Endothelial cell of umbilical vein (primary cell): ENCODE measurements at regions not wholly inside any gene's neighbourhood (a gene's known extent, or its start where the extent isn't known, plus 50 kb on each side); places are given as distances from the start of the nearest gene placed in this dataset.

Experiments used
- EZH2 ChIP-seq: IDR thresholded peaks from 2 replicates; pipeline ENCODE4 v1.6.1; 2012; ENCODE audit warnings: borderline replicate concordance, low read depth, mild to moderate bottlenecking, moderate library complexity, low read length, inconsistent platforms; ENCODE audit not compliant: severe bottlenecking
- JUN ChIP-seq: IDR thresholded peaks from 2 replicates; pipeline ENCODE4 v1.6.1; 2011; ENCODE audit warnings: borderline replicate concordance, low read depth; ENCODE audit not compliant: insufficient read length, insufficient read depth
- POLR2AphosphoS5 ChIP-seq: IDR thresholded peaks from 2 replicates; pipeline ENCODE4 v1.6.1; 2012; ENCODE audit warnings: low read depth, mild to moderate bottlenecking, control low read depth, low read length, moderate library complexity; ENCODE audit not compliant: insufficient read depth
- TF ChIP-seq, protein P1 (sequence below), 2 donors: IDR thresholded peaks; 1 replicate in 1 of 2; 2 replicates in 1 of 2; pipeline ENCODE4 v1.5.1; 2011; ENCODE audit warnings: low read length in 2 of 2, mild to moderate bottlenecking in 2 of 2, moderate library complexity in 2 of 2, control low read depth in 1 of 2, inconsistent platforms in 1 of 2, low read depth in 1 of 2; ENCODE audit not compliant: insufficient read depth in 1 of 2; ENCODE audit errors: extremely low read depth in 1 of 2

DNA sequence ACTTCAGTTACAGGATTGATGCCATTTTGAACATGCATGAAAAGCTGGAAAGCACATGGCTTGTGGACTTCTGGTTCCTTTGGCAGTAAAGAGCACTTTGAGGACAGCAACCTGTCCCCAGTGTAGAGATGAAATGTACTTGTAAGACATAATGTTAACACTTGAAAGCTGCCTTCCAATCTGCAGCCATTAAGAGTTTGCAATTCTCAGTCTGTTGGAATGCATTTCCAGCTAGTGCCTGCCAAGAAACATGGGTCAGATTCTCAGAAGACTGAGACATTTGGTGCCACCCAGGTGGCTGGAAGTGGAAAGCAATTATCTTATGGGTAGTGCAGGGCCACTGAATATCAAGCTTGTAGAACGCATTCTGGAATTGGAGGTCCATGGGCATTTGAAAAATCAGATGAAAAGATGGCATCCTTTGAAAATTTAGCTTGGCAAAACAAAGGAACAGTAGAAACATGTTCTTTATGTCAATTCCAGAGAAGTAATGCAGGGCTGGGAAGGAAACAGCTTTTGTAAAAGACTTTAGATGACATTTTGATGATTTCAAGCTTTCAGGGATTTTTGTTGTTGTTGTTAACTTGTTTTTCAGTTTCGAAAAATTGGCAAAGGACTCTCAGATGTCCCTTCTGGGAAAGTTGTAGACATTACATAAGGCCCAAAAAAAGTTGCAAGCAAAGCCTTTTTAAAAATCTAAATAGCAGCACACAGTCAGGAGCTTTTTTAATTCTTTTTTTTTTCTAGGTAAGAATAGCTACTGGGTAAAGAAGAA, 147.0 kb downstream of the ABCA8 start:
- TF ChIP-seq, protein P1, sequence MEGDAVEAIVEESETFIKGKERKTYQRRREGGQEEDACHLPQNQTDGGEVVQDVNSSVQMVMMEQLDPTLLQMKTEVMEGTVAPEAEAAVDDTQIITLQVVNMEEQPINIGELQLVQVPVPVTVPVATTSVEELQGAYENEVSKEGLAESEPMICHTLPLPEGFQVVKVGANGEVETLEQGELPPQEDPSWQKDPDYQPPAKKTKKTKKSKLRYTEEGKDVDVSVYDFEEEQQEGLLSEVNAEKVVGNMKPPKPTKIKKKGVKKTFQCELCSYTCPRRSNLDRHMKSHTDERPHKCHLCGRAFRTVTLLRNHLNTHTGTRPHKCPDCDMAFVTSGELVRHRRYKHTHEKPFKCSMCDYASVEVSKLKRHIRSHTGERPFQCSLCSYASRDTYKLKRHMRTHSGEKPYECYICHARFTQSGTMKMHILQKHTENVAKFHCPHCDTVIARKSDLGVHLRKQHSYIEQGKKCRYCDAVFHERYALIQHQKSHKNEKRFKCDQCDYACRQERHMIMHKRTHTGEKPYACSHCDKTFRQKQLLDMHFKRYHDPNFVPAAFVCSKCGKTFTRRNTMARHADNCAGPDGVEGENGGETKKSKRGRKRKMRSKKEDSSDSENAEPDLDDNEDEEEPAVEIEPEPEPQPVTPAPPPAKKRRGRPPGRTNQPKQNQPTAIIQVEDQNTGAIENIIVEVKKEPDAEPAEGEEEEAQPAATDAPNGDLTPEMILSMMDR (IDR thresholded peaks at IDR 0.05; ENCODE audit: extremely low read depth in 1 of 2, insufficient read depth in 1 of 2, low read depth in 1 of 2, low read length in 2 of 2) = no peak
- TF ChIP-seq EZH2 (no peak), POLR2AphosphoS5 (no peak), JUN (no peak)
